ENCODE measurements at regions not wholly inside any gene's neighbourhood (a gene's known extent, or its start where the extent isn't known, plus 50 kb on each side); places are given as distances from the start of the nearest gene placed in this dataset.
"Not testable (repeated sequence)": the region's sequence is repeated elsewhere in the genome, so short reads cannot be mapped to it uniquely, and the experiment has no call there.

- no peak for DNase-seq (ENCODE audit: low read depth in 4 of 4, low spot score in 1 of 4)
Measured at GRCh38 chr2:57408587-57408986, 638.0 kb upstream of the VRK2 start.

GRCh38 chr2:57417007-57417406 is 629.6 kb upstream of the VRK2 start:
- no peak for DNase-seq (ENCODE audit: low read depth in 4 of 4, low spot score in 1 of 4)

GRCh38 chr2:57418859-57419346 is 627.7 kb upstream of the VRK2 start:
- not testable (repeated sequence) for DNase-seq (ENCODE audit: low read depth in 4 of 4, low spot score in 1 of 4)

GRCh38 chr2:57429831-57430230 is 616.8 kb upstream of the VRK2 start:
- DNase-seq (ENCODE audit: low read depth in 4 of 4, low spot score in 1 of 4): no peak

- DNase-seq (ENCODE audit: low read depth in 4 of 4, low spot score in 1 of 4): no peak
Measured at GRCh38 chr2:57432528-57432927, 614.1 kb upstream of the VRK2 start.

GRCh38 chr2:57434441-57434840 is 612.2 kb upstream of the VRK2 start:
- DNase-seq (ENCODE audit: low read depth in 4 of 4, low spot score in 1 of 4): no peak

- no peak for DNase-seq (ENCODE audit: low read depth in 4 of 4, low spot score in 1 of 4)
Measured at GRCh38 chr2:57434972-57435371, 611.6 kb upstream of the VRK2 start.

GRCh38 chr2:57437077-57437476 is 609.5 kb upstream of the VRK2 start:
- no peak for DNase-seq (ENCODE audit: low read depth in 4 of 4, low spot score in 1 of 4)

GRCh38 chr2:57440437-57440836 is 606.2 kb upstream of the VRK2 start:
- DNase-seq (ENCODE audit: low read depth in 4 of 4, low spot score in 1 of 4): no peak

GRCh38 chr2:57443086-57443485 is 603.5 kb upstream of the VRK2 start:
- no peak for DNase-seq (ENCODE audit: low read depth in 4 of 4, low spot score in 1 of 4)

- DNase-seq (ENCODE audit: low read depth in 4 of 4, low spot score in 1 of 4): no peak
Measured at GRCh38 chr2:57443973-57444521, 602.6 kb upstream of the VRK2 start.

- no peak for DNase-seq (ENCODE audit: low read depth in 4 of 4, low spot score in 1 of 4)
Measured at GRCh38 chr2:57444752-57445430, 601.7 kb upstream of the VRK2 start.

GRCh38 chr2:57448816-57449215 is 597.8 kb upstream of the VRK2 start:
- DNase-seq (ENCODE audit: low read depth in 4 of 4, low spot score in 1 of 4): no peak

GRCh38 chr2:57450170-57450569 is 596.4 kb upstream of the VRK2 start:
- DNase-seq (ENCODE audit: low read depth in 4 of 4, low spot score in 1 of 4): no peak

GRCh38 chr2:57452634-57453033 is 594.0 kb upstream of the VRK2 start:
- DNase-seq (ENCODE audit: low read depth in 4 of 4, low spot score in 1 of 4): no peak

- no peak for DNase-seq (ENCODE audit: low read depth in 4 of 4, low spot score in 1 of 4)
Measured at GRCh38 chr2:57453945-57454344, 592.7 kb upstream of the VRK2 start.

- no peak for DNase-seq (ENCODE audit: low read depth in 4 of 4, low spot score in 1 of 4)
Measured at GRCh38 chr2:57460396-57461276, 586.0 kb upstream of the VRK2 start.

- no peak for DNase-seq (ENCODE audit: low read depth in 4 of 4, low spot score in 1 of 4)
Measured at GRCh38 chr2:57461624-57462023, 585.0 kb upstream of the VRK2 start.

- no peak for DNase-seq (ENCODE audit: low read depth in 4 of 4, low spot score in 1 of 4)
Measured at GRCh38 chr2:57465067-57465466, 581.5 kb upstream of the VRK2 start.

GRCh38 chr2:57465967-57466366 is 580.6 kb upstream of the VRK2 start:
- no peak for DNase-seq (ENCODE audit: low read depth in 4 of 4, low spot score in 1 of 4)

- no peak for DNase-seq (ENCODE audit: low read depth in 4 of 4, low spot score in 1 of 4)
Measured at GRCh38 chr2:57475391-57475790, 571.2 kb upstream of the VRK2 start.

- DNase-seq (ENCODE audit: low read depth in 4 of 4, low spot score in 1 of 4): no peak
Measured at GRCh38 chr2:57479981-57480380, 566.6 kb upstream of the VRK2 start.

All from stimulated activated CD4-positive, alpha-beta T cell treated with anti-CD3 and anti-CD28 coated beads, Interleukin-1b, Interleukin-23, amount 100 ng/mL, for 24 hours (primary cell).